Cardiac fibroblast (primary cell): ENCODE measurements at regions not wholly inside any gene's neighbourhood (a gene's known extent, or its start where the extent isn't known, plus 50 kb on each side); places are given as distances from the start of the nearest gene placed in this dataset.
"Not testable (repeated sequence)": the region's sequence is repeated elsewhere in the genome, so short reads cannot be mapped to it uniquely, and the experiment has no call there.

Experiments used
- DNase-seq, 2 donors: peaks; one replicate each; pipeline versions ENCODE4 v3.0.0 to v3.0.0-alpha.2; 2010; ENCODE audit warnings: low read depth in 2 of 2
- H3K4me3 ChIP-seq, 2 donors: replicated peaks in 1 of 2; 1 replicate in 1 of 2; 2 replicates in 1 of 2; pipeline ENCODE4 v1.5.1; 2011; ENCODE audit warnings: low read depth in 2 of 2, low read length in 2 of 2, mild to moderate bottlenecking in 2 of 2, moderate library complexity in 1 of 2
- TF ChIP-seq, protein P1 (sequence below): IDR thresholded peaks from one replicate; pipeline ENCODE4 v1.5.1; 2011; ENCODE audit warnings: low read depth, mild to moderate bottlenecking, low read length, inconsistent platforms

DNA sequence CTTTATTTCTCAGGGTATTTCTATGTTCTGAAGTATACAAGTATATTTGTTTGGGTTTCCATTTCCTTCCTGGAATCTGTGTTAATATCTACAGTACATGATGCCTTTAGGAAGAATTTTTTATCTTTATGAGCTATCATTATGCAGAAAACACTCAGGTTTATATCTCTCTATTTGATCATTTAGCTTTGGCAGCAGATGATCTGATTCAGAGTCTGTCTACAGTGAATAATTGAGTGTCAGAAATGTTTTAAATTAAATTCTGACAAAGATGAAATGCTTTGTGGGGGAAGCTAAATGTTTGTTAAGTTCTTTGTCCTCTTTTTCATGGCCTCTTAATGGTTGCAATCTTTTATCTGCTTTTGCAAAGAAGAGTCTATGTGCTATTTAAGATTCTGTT lies 2141.0 kb upstream of the ACO1 start:
- DNase-seq, result no peak
- TF ChIP-seq, protein P1, sequence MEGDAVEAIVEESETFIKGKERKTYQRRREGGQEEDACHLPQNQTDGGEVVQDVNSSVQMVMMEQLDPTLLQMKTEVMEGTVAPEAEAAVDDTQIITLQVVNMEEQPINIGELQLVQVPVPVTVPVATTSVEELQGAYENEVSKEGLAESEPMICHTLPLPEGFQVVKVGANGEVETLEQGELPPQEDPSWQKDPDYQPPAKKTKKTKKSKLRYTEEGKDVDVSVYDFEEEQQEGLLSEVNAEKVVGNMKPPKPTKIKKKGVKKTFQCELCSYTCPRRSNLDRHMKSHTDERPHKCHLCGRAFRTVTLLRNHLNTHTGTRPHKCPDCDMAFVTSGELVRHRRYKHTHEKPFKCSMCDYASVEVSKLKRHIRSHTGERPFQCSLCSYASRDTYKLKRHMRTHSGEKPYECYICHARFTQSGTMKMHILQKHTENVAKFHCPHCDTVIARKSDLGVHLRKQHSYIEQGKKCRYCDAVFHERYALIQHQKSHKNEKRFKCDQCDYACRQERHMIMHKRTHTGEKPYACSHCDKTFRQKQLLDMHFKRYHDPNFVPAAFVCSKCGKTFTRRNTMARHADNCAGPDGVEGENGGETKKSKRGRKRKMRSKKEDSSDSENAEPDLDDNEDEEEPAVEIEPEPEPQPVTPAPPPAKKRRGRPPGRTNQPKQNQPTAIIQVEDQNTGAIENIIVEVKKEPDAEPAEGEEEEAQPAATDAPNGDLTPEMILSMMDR, result no peak
- H3K4me3 ChIP-seq, result no peak overlapping the region

DNA sequence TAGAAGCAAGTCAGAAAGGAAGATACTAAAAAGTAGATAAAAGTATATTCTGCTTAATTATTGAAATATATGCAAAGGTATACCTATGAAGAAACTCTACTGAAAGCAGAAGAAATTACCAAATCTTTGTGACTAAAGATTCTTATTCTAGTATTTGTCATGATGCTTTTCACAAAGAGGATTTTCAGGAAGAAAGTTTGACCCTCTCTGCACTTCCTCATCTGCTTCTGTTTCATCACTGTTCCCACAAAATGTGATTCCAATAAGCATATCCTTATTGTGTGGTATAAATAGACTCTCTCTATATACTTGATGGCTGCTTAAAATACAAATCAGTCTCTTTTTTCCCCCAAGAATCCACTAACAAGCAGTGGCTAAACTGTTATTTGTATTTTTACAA lies 2139.6 kb upstream of the ACO1 start:
- TF ChIP-seq, protein P1, result no peak
- no peak for DNase-seq
- no peak overlapping the region for H3K4me3 ChIP-seq

DNA sequence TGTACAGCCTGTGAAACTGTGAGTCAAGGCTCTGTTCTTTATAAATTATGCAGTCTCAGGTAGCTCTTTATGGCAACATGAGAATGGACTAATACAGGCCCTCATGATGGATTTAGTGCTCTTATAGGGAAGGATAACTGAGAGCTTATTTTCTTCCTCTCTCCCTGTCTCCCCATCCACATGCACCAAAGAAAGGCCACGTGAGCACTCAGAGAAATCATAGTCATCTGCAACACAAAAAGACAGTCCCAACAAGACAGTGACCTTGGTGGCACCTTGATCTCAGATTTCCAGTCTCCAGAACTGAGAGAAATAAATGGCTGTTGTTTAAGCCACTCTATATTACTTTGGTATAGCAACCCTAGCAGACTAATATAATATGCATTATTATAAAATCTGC lies 2133.6 kb upstream of the ACO1 start:
- DNase-seq, result no peak
- TF ChIP-seq, protein P1, result no peak
- H3K4me3 ChIP-seq, result no peak overlapping the region

DNA sequence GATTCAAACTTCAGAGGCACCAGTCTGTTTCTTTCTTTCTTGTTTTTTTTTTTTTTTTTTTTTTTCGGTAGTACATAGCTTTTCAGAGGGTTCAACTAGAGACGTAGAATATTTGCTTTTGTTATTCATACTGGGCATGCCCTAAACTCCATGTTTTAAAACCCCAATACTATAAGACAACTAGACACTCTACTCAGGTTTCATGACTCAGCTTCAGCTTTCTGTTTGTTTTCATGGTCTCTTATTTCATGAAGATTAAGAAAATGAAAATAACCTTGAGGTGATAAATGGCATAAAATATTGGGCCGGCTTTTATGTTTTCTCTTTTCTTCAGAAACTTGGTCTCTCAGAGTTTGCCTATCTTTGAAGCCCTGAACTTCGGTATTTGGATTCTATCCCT lies 2126.3 kb upstream of the ACO1 start:
- TF ChIP-seq, protein P1, result no peak

DNA sequence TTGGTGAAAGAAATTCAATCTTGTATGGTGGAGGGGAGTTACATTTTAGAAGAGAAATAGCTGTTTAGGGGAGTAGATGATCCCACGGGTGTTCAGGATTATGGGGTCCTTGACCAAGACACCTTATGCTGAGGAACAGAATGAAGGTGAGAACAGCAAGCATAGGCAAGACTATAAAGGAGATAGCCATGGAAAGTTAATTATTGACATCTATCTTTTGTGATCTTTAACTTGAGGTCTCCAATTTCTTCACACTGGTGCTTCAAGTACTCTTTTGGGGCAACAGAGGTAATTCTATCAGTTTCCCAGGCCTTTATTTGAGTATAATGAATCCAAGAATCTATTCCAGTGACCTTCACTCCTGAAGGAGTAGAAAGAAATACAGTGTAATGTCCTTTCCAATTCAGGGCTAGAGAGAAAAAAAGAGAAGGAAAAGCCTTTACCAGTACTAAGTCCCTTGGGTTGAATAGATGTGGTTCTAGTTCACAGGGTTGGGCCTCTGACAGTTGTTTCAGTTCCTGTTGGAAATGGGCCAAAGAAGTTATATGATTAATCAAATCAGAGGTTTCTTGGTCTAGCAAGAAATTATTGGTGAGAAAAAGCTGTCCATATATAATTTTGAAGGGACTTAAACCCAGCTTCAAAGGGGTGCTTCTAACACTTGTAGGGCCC lies 2104.1 kb upstream of the ACO1 start:
- no peak overlapping the region for H3K4me3 ChIP-seq
- TF ChIP-seq, protein P1, result no peak
- DNase-seq, result no peak

More for the DNA sequence above, 2126.3 kb upstream of the ACO1 start:
- no peak overlapping the region for H3K4me3 ChIP-seq
- DNase-seq, result no peak

DNA sequence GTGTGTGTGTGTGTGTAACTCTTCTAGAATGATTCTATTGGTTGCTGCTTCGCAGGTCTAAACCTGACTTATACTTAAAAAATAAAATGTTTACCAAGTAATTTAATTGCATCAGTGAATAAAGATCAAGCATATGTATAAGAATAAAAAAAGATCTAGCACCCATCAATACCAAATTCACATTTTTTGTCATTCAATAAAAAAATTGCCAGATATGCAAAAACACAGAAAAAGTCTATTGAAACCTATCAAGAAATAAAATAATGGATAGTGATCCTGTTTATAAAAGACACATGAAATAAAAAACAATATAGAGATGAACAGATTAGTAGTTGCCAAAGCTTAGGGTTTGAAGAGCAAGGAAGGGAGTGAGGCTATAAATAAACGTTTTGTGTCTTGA lies 2095.0 kb upstream of the ACO1 start:
- TF ChIP-seq, protein P1, result no peak
- no peak for DNase-seq
- no peak overlapping the region for H3K4me3 ChIP-seq

DNA sequence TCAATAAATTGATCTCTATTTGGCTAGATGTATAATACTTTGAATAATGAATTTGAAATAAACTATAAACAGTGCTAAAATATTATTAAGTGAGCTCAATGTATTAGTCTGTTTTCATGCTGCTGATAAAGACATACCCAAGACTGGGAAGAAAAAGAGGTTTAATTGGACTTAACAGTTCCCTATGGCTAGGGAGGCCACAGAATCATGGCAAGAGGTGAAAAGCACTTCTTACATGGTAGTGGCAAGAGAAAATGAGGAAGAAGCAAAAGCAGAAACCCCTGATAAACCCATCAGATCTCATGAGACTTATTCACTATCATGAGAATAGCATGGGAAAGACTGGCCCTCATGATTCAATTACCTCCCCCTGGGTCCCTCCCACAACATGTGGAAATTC lies 2092.4 kb upstream of the ACO1 start:
- not testable (repeated sequence) for DNase-seq, H3K4me3 ChIP-seq
